ENCODE measurements at regions not wholly inside any gene's neighbourhood (a gene's known extent, or its start where the extent isn't known, plus 50 kb on each side); places are given as distances from the start of the nearest gene placed in this dataset.

DNA sequence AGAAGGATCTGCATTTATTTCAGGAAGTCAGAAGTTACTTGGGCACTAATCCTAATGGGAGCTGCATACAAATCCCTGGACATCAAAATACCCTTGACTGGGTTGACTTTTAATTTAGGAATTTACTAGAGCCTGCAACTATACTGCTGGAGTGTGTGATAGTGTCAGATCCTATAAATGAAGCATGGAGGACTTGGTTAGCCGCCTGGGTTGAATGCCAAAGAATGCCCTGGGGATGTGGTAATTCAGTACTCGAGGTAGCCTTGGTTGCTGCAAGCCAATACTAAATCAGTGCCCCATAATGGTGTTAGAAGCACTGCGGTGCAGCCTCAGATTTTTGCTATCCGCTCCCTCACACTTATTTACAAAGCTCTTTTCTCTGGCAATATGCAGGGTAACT lies 184.9 kb downstream of the CAPZA3 start:
- Histone ChIP-seq H3K9me3 (ENCODE audit: low read length) (no peaks in the 10 kb centered on the region), H3K9ac (ENCODE audit: low read length) (no peak overlapping the region), H2AFZ (ENCODE audit: low read depth, low read length) (no peak overlapping the region), H3K27me3 (ENCODE audit: insufficient read depth, low read depth, low read length) (no peaks in the 10 kb centered on the region), H3K4me3 (ENCODE audit: low read length) (no peak overlapping the region), H3F3A (ENCODE audit: insufficient read depth, low read length, poor library complexity, severe bottlenecking) (no peaks in the 10 kb centered on the region), H3K27ac (ENCODE audit: low read length) (no peak overlapping the region), H3K9me2 (ENCODE audit: insufficient read depth, low read length) (no peaks in the 10 kb centered on the region), H3K79me2 (replicated peaks; ENCODE audit: insufficient read depth, low read length) (no peaks in the 10 kb centered on the region), H4K20me1 (ENCODE audit: insufficient read depth) (no peaks in the 10 kb centered on the region), H3K36me3 (ENCODE audit: insufficient read depth, low read length) (no peaks in the 10 kb centered on the region), H3K4me2 (ENCODE audit: low read length) (no peak overlapping the region)
- TF ChIP-seq RAD21 (conservative IDR thresholded peaks at IDR 0.05) (no peak), MXI1 (conservative IDR thresholded peaks at IDR 0.05; ENCODE audit: poor library complexity, severe bottlenecking) (no peak), SMC3 (conservative IDR thresholded peaks at IDR 0.05; ENCODE audit: poor library complexity) (no peak), EZH2 (IDR thresholded peaks at IDR 0.05; ENCODE audit: borderline replicate concordance, insufficient read depth, low read length, poor library complexity, severe bottlenecking) (no peak), EP300 (conservative IDR thresholded peaks at IDR 0.05; ENCODE audit: poor library complexity, severe bottlenecking) (no peak), TAF1 (IDR thresholded peaks at IDR 0.05; ENCODE audit: low read depth) (no peak), POLR2AphosphoS5 (IDR thresholded peaks at IDR 0.05) (no peak)
- TF ChIP-seq, protein P1, sequence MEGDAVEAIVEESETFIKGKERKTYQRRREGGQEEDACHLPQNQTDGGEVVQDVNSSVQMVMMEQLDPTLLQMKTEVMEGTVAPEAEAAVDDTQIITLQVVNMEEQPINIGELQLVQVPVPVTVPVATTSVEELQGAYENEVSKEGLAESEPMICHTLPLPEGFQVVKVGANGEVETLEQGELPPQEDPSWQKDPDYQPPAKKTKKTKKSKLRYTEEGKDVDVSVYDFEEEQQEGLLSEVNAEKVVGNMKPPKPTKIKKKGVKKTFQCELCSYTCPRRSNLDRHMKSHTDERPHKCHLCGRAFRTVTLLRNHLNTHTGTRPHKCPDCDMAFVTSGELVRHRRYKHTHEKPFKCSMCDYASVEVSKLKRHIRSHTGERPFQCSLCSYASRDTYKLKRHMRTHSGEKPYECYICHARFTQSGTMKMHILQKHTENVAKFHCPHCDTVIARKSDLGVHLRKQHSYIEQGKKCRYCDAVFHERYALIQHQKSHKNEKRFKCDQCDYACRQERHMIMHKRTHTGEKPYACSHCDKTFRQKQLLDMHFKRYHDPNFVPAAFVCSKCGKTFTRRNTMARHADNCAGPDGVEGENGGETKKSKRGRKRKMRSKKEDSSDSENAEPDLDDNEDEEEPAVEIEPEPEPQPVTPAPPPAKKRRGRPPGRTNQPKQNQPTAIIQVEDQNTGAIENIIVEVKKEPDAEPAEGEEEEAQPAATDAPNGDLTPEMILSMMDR (IDR thresholded peaks at IDR 0.05; ENCODE audit: poor library complexity, severe bottlenecking) = no peak
- TF ChIP-seq, protein P2, sequence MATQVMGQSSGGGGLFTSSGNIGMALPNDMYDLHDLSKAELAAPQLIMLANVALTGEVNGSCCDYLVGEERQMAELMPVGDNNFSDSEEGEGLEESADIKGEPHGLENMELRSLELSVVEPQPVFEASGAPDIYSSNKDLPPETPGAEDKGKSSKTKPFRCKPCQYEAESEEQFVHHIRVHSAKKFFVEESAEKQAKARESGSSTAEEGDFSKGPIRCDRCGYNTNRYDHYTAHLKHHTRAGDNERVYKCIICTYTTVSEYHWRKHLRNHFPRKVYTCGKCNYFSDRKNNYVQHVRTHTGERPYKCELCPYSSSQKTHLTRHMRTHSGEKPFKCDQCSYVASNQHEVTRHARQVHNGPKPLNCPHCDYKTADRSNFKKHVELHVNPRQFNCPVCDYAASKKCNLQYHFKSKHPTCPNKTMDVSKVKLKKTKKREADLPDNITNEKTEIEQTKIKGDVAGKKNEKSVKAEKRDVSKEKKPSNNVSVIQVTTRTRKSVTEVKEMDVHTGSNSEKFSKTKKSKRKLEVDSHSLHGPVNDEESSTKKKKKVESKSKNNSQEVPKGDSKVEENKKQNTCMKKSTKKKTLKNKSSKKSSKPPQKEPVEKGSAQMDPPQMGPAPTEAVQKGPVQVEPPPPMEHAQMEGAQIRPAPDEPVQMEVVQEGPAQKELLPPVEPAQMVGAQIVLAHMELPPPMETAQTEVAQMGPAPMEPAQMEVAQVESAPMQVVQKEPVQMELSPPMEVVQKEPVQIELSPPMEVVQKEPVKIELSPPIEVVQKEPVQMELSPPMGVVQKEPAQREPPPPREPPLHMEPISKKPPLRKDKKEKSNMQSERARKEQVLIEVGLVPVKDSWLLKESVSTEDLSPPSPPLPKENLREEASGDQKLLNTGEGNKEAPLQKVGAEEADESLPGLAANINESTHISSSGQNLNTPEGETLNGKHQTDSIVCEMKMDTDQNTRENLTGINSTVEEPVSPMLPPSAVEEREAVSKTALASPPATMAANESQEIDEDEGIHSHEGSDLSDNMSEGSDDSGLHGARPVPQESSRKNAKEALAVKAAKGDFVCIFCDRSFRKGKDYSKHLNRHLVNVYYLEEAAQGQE (IDR thresholded peaks at IDR 0.05; ENCODE audit: borderline replicate concordance) = no peak

GRCh38 chr12:18923721-18924120 lies 185.8 kb downstream of the CAPZA3 start:
- Histone ChIP-seq H3K9me3 (ENCODE audit: low read length) (no peaks in the 10 kb centered on the region), H3K9ac (ENCODE audit: low read length) (no peak overlapping the region), H3K4me3 (ENCODE audit: low read length) (no peak overlapping the region), H3F3A (ENCODE audit: insufficient read depth, low read length, poor library complexity, severe bottlenecking) (no peaks in the 10 kb centered on the region), H3K4me2 (ENCODE audit: low read length) (no peak overlapping the region), H3K79me2 (replicated peaks; ENCODE audit: insufficient read depth, low read length) (no peaks in the 10 kb centered on the region), H3K27me3 (ENCODE audit: insufficient read depth, low read depth, low read length) (no peaks in the 10 kb centered on the region), H3K9me2 (ENCODE audit: insufficient read depth, low read length) (no peaks in the 10 kb centered on the region), H3K27ac (ENCODE audit: low read length) (no peak overlapping the region), H3K36me3 (ENCODE audit: insufficient read depth, low read length) (no peaks in the 10 kb centered on the region), H2AFZ (ENCODE audit: low read depth, low read length) (no peak overlapping the region), H4K20me1 (ENCODE audit: insufficient read depth) (no peaks in the 10 kb centered on the region)
- TF ChIP-seq SMC3 (conservative IDR thresholded peaks at IDR 0.05; ENCODE audit: poor library complexity) (no peak), EP300 (conservative IDR thresholded peaks at IDR 0.05; ENCODE audit: poor library complexity, severe bottlenecking) (no peak), TAF1 (IDR thresholded peaks at IDR 0.05; ENCODE audit: low read depth) (no peak), RAD21 (conservative IDR thresholded peaks at IDR 0.05) (no peak), EZH2 (IDR thresholded peaks at IDR 0.05; ENCODE audit: borderline replicate concordance, insufficient read depth, low read length, poor library complexity, severe bottlenecking) (no peak), MXI1 (conservative IDR thresholded peaks at IDR 0.05; ENCODE audit: poor library complexity, severe bottlenecking) (no peak)
- TF ChIP-seq, protein P1 (IDR thresholded peaks at IDR 0.05; ENCODE audit: poor library complexity, severe bottlenecking) = no peak
- TF ChIP-seq, protein P2 (IDR thresholded peaks at IDR 0.05; ENCODE audit: borderline replicate concordance) = no peak
